Sigmoid colon (tissue), 6 donors: ENCODE measurements at regions not wholly inside any gene's neighbourhood (a gene's known extent, or its start where the extent isn't known, plus 50 kb on each side); places are given as distances from the start of the nearest gene placed in this dataset.

Experiments
- DNase-seq: peaks from one replicate; pipeline ENCODE4 v3.0.0-alpha.2; 2019
- H3K27ac ChIP-seq, 4 donors: fragments of 200-600 bp; sonication (generic); one replicate each; pipeline ENCODE4 v1.5.1; 2016 to 2019; ENCODE audit warnings: mild to moderate bottlenecking in 1 of 4
- H3K27me3 ChIP-seq, 3 donors: fragments of 200-600 bp; sonication (generic); one replicate each; pipeline ENCODE4 v1.5.1; 2019; ENCODE audit warnings: mild to moderate bottlenecking in 1 of 3
- H3K36me3 ChIP-seq, 4 donors: fragments of 200-600 bp; sonication (generic); one replicate each; pipeline ENCODE4 v1.5.1; 2016 to 2019
- H3K4me1 ChIP-seq, 4 donors: fragments of 200-600 bp; sonication (generic); one replicate each; pipeline ENCODE4 v1.5.1; 2017 to 2019
- H3K4me3 ChIP-seq, 4 donors: fragments of 200-600 bp; sonication (generic); one replicate each; pipeline ENCODE4 v1.5.1; 2017 to 2019; ENCODE audit warnings: mild to moderate bottlenecking in 2 of 4, moderate library complexity in 1 of 4
- H3K9me3 ChIP-seq, 4 donors: fragments of 200-600 bp in 3 of 4; sonication (generic) in 3 of 4; one replicate each; pipeline versions ENCODE4 v1.5.1 to v1.6.1; 2013 to 2019
- EP300 ChIP-seq, 4 donors: sonication (generic); formaldehyde crosslinking; IDR thresholded peaks; one replicate each; pipeline ENCODE4 v1.6.1; 2017; ENCODE audit warnings: antibody characterized with exemption in 4 of 4
- POLR2A ChIP-seq, 2 donors: fragments of 450-650 bp; IDR thresholded peaks; one replicate each; pipeline ENCODE4 v1.6.1; 2016; ENCODE audit warnings: antibody characterized with exemption in 2 of 2, mild to moderate bottlenecking in 2 of 2, moderate library complexity in 2 of 2
- POLR2AphosphoS5 ChIP-seq, 4 donors: sonication (generic); formaldehyde crosslinking; IDR thresholded peaks; one replicate each; pipeline ENCODE4 v1.6.1; 2017; ENCODE audit warnings: antibody characterized with exemption in 4 of 4
- WGBS, 2 donors: extraction: QIAGEN DNeasy Blood & Tissue Kit; methylation state at CpG; one replicate each; pipeline ENCODE4 v1.1.7; 2013; 5-methylcytosine and 5-hydroxymethylcytosine counted together
- intact Hi-C: fragments of 100-400 bp; cut with DNase I; formaldehyde crosslinking; loops from one replicate; pipeline ENCODE4 v1.15.1; 2023
- TF ChIP-seq, protein P1 (sequence below), 4 experiments: fragments of 450-650 bp in 3 of 4; fragments of 200-600 bp in 1 of 4; IDR thresholded peaks; one replicate each; pipeline ENCODE4 v1.5.1; 2016 to 2019; ENCODE audit warnings: antibody characterized with exemption in 4 of 4, mild to moderate bottlenecking in 3 of 4, moderate library complexity in 2 of 4
- donor health status: healthy with polysubstance abuse.
- donor health status: healthy.

DNA sequence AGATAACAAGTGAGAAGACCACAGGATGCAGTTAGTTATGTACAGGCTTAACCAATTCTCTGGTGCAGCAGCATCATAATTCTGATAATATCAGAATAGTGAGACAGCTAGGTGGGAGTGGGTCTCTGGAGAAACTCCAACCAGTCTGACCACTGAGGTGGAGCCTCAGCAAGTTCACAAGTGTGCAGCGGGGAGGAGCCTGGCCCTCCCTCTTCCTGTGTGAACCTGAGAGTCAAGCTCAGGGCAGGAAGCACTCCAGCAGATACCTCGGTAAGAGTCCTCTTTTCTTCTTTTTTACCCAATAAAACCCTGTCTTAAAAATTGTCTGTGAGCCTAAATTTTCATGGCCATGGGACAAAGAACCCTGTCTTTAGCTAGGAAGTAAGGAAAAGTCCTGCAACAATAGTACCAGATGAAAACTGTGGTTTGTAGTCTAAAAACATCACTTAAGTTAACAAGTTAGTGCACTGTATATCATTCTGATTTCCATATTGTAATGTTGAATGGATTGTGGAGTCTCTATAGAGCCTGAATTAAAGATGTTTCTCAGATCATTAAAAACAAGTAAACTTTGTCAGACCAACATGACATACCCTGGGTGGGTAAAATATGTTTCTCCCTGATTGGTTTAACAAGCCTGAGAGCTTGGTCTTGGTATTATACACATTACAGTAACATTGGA lies 370.8 kb downstream of the TMEM182 start:
- WGBS, 2 donors = 61 to 72% methylated on average over 2 of the region's 2 CpGs
- TF ChIP-seq POLR2AphosphoS5 (IDR thresholded peaks at IDR 0.05) = no peak
- no peak for TF ChIP-seq POLR2A (IDR thresholded peaks at IDR 0.05)
- TF ChIP-seq EP300 (IDR thresholded peaks at IDR 0.05) = no peak
- TF ChIP-seq, protein P1, sequence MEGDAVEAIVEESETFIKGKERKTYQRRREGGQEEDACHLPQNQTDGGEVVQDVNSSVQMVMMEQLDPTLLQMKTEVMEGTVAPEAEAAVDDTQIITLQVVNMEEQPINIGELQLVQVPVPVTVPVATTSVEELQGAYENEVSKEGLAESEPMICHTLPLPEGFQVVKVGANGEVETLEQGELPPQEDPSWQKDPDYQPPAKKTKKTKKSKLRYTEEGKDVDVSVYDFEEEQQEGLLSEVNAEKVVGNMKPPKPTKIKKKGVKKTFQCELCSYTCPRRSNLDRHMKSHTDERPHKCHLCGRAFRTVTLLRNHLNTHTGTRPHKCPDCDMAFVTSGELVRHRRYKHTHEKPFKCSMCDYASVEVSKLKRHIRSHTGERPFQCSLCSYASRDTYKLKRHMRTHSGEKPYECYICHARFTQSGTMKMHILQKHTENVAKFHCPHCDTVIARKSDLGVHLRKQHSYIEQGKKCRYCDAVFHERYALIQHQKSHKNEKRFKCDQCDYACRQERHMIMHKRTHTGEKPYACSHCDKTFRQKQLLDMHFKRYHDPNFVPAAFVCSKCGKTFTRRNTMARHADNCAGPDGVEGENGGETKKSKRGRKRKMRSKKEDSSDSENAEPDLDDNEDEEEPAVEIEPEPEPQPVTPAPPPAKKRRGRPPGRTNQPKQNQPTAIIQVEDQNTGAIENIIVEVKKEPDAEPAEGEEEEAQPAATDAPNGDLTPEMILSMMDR (IDR thresholded peaks at IDR 0.05) = no peak

DNA sequence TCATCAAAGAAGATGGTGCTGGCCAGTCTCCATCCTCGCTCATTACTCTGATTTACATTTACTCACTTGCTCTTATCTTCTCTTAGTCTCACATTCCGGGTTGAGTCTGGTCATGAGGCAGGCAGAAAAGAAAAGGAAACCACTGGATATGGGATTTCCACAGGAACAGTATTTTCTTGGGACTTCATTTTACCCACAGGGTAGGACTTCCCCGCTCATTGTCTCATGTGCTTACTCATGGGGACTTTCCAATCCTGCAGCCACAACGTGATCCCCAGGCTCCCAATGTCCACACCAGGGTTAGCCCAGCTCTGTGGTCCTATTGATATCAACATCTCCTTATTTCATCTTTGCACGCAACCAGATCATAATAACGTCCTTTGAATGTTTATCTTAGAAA lies 373.8 kb downstream of the TMEM182 start:
- 76 to 81% methylated on average over 6 of the region's 6 CpGs for WGBS, 2 donors
- H3K27me3 ChIP-seq = no peaks in the 10 kb centered on the region

More for the DNA sequence above, 370.8 kb downstream of the TMEM182 start:
- no peak for DNase-seq
- intact Hi-C loops = no loop called here
- no peaks in the 10 kb centered on the region for H3K9me3 ChIP-seq
- H3K27ac ChIP-seq = no peak overlapping the region
- no peaks in the 10 kb centered on the region for H3K36me3 ChIP-seq
- H3K4me3 ChIP-seq = no peak overlapping the region
- no peaks in the 10 kb centered on the region for H3K27me3 ChIP-seq
- no peaks in the 10 kb centered on the region for H3K4me1 ChIP-seq

DNA sequence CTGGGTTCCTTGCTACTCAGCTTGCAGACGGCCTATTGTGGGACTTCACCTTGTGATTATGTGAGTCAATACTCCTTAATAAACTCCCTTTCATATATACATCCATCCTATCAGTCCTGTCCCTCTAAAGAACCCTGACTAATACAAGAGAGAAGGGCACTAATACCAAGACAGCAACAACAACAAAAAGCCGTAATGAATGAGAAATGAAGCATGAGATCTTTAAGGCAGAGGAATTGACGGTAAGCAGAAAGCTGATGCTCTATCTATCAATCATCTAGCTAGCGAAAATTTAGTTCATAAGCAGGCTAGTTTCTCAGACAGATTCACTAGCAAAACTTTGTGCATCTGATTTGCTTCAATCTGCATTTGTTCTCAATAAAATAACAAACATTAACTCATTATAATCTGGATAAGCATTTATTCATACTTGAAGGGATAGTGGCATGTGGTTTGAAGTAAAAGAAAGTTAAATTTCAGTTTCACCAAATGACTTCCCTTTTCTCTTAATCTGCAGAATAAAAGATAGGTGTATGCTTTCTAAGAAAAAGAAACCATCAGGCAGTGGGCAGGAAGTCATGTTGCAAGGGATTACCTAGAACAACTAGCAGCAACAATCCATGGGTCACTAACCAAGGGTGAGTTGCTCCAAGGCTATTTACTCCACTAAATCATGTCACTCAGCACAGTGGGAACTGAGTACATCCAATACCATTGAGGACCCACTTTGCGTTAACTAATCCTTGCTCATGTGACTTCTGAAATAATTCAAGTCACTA lies 376.5 kb downstream of the TMEM182 start:
- no peak for TF ChIP-seq POLR2A (IDR thresholded peaks at IDR 0.05)
- TF ChIP-seq EP300 (IDR thresholded peaks at IDR 0.05) = no peak
- TF ChIP-seq, protein P1 (IDR thresholded peaks at IDR 0.05) = no peak
- no peak for TF ChIP-seq POLR2AphosphoS5 (IDR thresholded peaks at IDR 0.05)
- intact Hi-C loops = no loop called here
- Histone ChIP-seq H3K4me1 (no peaks in the 10 kb centered on the region), H3K27me3 (no peaks in the 10 kb centered on the region), H3K27ac (no peak overlapping the region), H3K9me3 (no peaks in the 10 kb centered on the region), H3K36me3 (no peaks in the 10 kb centered on the region), H3K4me3 (no peak overlapping the region)
- 80 to 93% methylated on average over 5 of the region's 5 CpGs for WGBS, 2 donors
- no peak for DNase-seq

More for the DNA sequence above, 373.8 kb downstream of the TMEM182 start:
- H3K9me3 ChIP-seq = no peaks in the 10 kb centered on the region
- H3K4me1 ChIP-seq = no peaks in the 10 kb centered on the region
- no peak for DNase-seq
- H3K36me3 ChIP-seq = no peaks in the 10 kb centered on the region
- no peak overlapping the region for H3K27ac ChIP-seq
- intact Hi-C loops = no loop called here
- H3K4me3 ChIP-seq = no peak overlapping the region
- TF ChIP-seq EP300 (IDR thresholded peaks at IDR 0.05) = no peak
- TF ChIP-seq POLR2AphosphoS5 (IDR thresholded peaks at IDR 0.05) = no peak
- no peak for TF ChIP-seq POLR2A (IDR thresholded peaks at IDR 0.05)
- TF ChIP-seq, protein P1 (IDR thresholded peaks at IDR 0.05) = no peak

DNA sequence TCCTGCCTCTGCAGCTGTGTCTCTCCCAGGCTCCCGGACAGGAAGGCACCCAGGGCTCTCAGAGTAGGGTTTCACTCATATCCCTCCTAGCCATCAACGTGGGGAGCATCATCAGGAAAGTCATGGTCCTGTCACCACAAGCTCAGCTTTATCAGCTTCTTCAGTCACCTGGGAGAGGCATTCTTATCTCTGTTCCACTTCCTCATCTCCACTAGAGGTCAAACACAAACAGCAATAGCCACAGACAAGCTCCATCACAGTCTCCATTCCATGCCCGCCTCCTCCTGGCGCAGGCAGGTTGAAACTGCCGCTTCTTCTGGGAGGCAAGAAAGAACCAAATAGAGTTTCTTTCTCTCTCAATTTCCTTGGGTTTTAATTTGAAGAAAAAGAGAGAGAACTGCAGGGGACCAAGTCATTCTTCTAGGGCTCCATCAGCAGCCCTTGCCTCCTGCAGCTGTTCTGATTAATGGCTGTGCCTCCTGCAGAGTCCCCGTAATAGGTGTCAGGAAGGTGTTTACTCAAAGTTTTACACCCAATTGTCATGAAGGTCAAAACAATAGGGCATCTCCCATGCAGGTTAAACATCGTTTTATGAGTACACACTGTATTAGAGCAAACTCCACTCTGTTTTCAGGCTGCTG lies 377.9 kb downstream of the TMEM182 start:
- no peaks in the 10 kb centered on the region for H3K4me1 ChIP-seq
- TF ChIP-seq, protein P1 (IDR thresholded peaks at IDR 0.05) = no peak
- no peak for TF ChIP-seq EP300 (IDR thresholded peaks at IDR 0.05)
- no peak for TF ChIP-seq POLR2AphosphoS5 (IDR thresholded peaks at IDR 0.05)
- no peak for TF ChIP-seq POLR2A (IDR thresholded peaks at IDR 0.05)
- no peaks in the 10 kb centered on the region for H3K27me3 ChIP-seq
- no peaks in the 10 kb centered on the region for H3K9me3 ChIP-seq
- H3K36me3 ChIP-seq = no peaks in the 10 kb centered on the region
- intact Hi-C loops = no loop called here
- 44 to 56% methylated on average over 7 of the region's 7 CpGs for WGBS, 2 donors
- no peak overlapping the region for H3K4me3 ChIP-seq
- no peak for DNase-seq
- no peak overlapping the region for H3K27ac ChIP-seq
